ENCODE measurements at regions not wholly inside any gene's neighbourhood (a gene's known extent, or its start where the extent isn't known, plus 50 kb on each side); places are given as distances from the start of the nearest gene placed in this dataset.

DNA sequence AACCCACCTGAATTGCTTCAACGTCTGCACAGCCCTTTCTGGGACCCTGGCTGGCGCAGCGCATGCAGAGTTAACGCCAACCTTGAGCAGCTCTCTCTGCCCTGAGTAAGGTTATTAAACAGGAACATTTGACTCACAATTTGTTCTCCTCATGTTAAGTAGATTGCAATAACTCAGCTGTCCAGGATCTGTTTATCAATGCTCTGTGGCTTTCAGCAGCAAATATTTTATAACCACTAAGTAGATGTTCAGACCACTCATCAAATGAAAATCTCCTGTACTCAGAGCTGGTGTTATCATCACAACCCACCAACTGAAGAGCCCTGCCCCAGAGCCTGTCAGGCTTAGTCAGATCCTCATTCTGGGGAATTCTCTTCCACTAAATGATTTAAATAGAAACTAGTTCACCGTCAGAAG lies 403.0 kb downstream of the ZNF608 start:
- Histone ChIP-seq H3K9ac (ENCODE audit: low read length in 2 of 2) (no peak overlapping the region), H3K4me3 (ENCODE audit: low read length in 2 of 2) (no peak overlapping the region), H3K36me3 (ENCODE audit: control insufficient read depth in 2 of 2, insufficient read depth in 2 of 2, low read length in 2 of 2) (no peaks in the 10 kb centered on the region), H3K27me3 (ENCODE audit: control insufficient read depth in 1 of 2, insufficient read depth in 2 of 2, low read length in 2 of 2) (no peaks in the 10 kb centered on the region), H3K27ac (ENCODE audit: low read length) (no peak overlapping the region), H3K4me1 (ENCODE audit: control insufficient read depth, insufficient read depth, low read length) (peaks cover 13% of the 10 kb centered on the region), H3K9me3 (ENCODE audit: control insufficient read depth in 2 of 2, low read length in 2 of 2) (no peaks in the 10 kb centered on the region)

DNA sequence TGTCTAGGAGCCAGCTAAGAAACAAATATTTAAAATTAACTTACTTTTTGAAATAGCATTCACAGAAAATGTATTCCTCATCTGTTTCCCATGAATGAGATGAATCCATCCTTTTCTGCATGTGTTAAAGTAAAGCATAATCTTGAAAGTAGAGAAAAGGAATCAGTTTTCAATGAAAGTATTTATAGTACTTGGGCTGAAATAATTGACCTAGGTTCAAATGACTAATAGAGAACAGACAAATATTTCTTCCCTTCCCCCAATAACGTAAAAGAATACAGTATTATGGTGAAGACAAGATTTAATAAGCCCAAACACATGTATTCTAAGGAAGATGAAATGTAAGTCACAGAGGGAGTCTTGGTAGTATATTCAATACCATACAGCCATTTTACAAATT lies 403.5 kb downstream of the ZNF608 start:
- Histone ChIP-seq H3K4me3 (ENCODE audit: low read length in 2 of 2) (no peak overlapping the region), H3K4me1 (ENCODE audit: control insufficient read depth, insufficient read depth, low read length) (peaks cover 13% of the 10 kb centered on the region), H3K9me3 (ENCODE audit: control insufficient read depth in 2 of 2, low read length in 2 of 2) (no peaks in the 10 kb centered on the region), H3K9ac (ENCODE audit: low read length in 2 of 2) (no peak overlapping the region), H3K27ac (ENCODE audit: low read length) (no peak overlapping the region), H3K36me3 (ENCODE audit: control insufficient read depth in 2 of 2, insufficient read depth in 2 of 2, low read length in 2 of 2) (no peaks in the 10 kb centered on the region), H3K27me3 (ENCODE audit: control insufficient read depth in 1 of 2, insufficient read depth in 2 of 2, low read length in 2 of 2) (no peaks in the 10 kb centered on the region)

DNA sequence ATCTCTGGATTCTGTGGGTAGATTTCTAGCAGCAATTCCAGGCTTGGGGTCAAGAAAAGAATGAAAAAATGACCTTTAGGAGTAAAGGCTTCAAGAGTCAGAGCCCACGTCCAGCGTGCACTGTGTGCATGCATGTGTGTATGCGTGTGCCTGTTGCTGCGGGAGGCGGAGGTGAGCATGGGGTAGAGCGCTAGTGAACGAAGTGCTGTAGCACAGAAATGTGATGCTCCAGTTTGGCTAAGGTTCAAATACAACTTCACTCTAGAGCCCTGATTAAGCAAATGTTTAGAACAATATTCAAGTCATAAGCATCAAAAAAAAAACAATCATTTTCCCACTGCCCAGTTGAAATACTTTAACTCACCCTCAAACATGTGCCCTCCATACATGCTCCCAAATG lies 403.9 kb downstream of the ZNF608 start:
- no peak overlapping the region for H3K9ac ChIP-seq (ENCODE audit: low read length in 2 of 2)
- no peak overlapping the region for H3K4me3 ChIP-seq (ENCODE audit: low read length in 2 of 2)
- no peak overlapping the region for H3K27ac ChIP-seq (ENCODE audit: low read length)
- H3K36me3 ChIP-seq (ENCODE audit: control insufficient read depth in 2 of 2, insufficient read depth in 2 of 2, low read length in 2 of 2) = no peaks in the 10 kb centered on the region
- no peaks in the 10 kb centered on the region for H3K9me3 ChIP-seq (ENCODE audit: control insufficient read depth in 2 of 2, low read length in 2 of 2)
- peaks cover 13% of the 10 kb centered on the region for H3K4me1 ChIP-seq (ENCODE audit: control insufficient read depth, insufficient read depth, low read length)
- no peaks in the 10 kb centered on the region for H3K27me3 ChIP-seq (ENCODE audit: control insufficient read depth in 1 of 2, insufficient read depth in 2 of 2, low read length in 2 of 2)

DNA sequence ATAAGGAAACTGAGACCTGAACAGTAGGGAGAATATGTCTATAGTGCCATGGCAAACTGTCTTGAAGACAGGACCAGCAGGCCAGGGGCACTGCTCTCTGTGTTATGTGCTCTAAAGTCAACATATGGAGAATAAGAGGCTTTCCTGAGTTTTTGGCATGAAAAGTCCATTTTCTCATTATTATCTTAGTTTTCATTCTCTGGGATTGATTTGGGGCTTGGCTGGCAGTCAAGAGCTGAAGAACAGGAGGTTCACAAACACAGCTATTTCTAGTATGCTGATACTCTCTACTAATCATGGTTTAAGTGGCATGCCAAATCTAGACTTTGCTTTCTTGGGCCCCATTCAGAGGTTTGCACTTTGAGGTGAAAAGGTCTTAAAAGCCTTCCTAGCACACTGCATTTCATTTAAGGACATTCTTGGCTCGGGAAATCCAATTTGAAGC lies 404.4 kb downstream of the ZNF608 start:
- Histone ChIP-seq H3K9me3 (ENCODE audit: control insufficient read depth in 2 of 2, low read length in 2 of 2) (no peaks in the 10 kb centered on the region), H3K36me3 (ENCODE audit: control insufficient read depth in 2 of 2, insufficient read depth in 2 of 2, low read length in 2 of 2) (no peaks in the 10 kb centered on the region), H3K9ac (ENCODE audit: low read length in 2 of 2) (no peak overlapping the region), H3K27me3 (ENCODE audit: control insufficient read depth in 1 of 2, insufficient read depth in 2 of 2, low read length in 2 of 2) (no peaks in the 10 kb centered on the region), H3K4me1 (ENCODE audit: control insufficient read depth, insufficient read depth, low read length) (peaks cover 13% of the 10 kb centered on the region), H3K4me3 (ENCODE audit: low read length in 2 of 2) (no peak overlapping the region), H3K27ac (ENCODE audit: low read length) (no peak overlapping the region)

DNA sequence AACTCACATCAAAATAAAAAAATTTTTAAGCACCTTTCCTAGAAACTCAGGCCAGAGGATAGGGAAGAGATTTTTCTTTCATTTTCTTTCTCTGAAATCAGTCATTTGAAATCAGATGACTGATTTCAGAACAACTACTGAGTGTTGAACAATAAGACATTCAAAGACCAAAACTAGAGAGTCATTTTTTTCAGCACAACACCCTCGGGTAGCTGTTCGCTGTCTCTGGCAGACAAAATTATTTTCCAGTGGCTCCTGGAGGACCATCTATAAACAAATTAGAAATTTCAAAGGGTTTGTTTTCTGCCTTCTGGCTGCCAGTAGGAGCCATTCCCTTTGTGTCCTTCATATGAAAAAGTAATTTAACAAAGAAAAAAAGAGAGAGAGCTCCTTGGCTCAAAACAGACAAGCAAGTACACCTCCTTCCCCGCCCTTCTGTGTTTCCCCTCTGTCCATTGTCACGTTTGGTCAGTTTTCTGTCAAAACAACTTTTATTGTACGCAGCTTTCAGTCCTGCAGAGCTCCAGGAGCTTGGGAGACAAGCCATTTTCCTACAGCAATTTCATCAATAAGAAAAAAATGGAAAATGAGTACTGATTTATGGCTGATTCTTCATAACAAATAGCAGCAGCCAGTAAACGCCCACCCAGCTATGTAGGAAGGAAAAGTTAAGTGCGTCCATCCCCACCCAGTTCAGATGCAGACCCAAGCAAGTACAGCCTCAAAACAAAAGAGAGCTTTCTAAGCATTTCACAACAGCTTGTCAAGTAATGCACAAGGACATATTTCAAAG lies 405.2 kb downstream of the ZNF608 start:
- Histone ChIP-seq H3K9me3 (ENCODE audit: control insufficient read depth in 2 of 2, low read length in 2 of 2) (no peaks in the 10 kb centered on the region), H3K4me1 (ENCODE audit: control insufficient read depth, insufficient read depth, low read length) (peaks cover 13% of the 10 kb centered on the region), H3K4me3 (ENCODE audit: low read length in 2 of 2) (no peak overlapping the region), H3K36me3 (ENCODE audit: control insufficient read depth in 2 of 2, insufficient read depth in 2 of 2, low read length in 2 of 2) (no peaks in the 10 kb centered on the region), H3K9ac (ENCODE audit: low read length in 2 of 2) (no peak overlapping the region), H3K27me3 (ENCODE audit: control insufficient read depth in 1 of 2, insufficient read depth in 2 of 2, low read length in 2 of 2) (no peaks in the 10 kb centered on the region), H3K27ac (ENCODE audit: low read length) (no peak overlapping the region)

DNA sequence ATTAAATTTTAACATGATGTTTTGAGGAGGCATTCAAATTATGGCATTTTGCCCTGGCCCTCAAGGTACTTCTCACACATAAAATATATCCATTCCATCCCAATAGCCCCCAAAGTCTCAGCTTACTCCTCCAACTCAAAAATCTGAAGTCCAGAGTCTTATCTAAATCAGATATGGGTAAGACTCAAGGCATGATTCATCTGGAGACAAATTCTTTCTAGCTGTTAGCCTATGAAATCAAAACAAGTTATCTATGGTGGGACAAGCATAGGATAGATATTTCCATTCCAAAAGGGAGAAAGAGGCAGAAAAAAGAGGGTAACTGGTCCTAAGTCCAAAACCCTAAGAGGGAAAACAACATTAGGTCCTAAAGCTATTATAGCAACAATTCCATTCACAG lies 408.4 kb downstream of the ZNF608 start:
- H3K27me3 ChIP-seq (ENCODE audit: control insufficient read depth in 1 of 2, insufficient read depth in 2 of 2, low read length in 2 of 2) = no peaks in the 10 kb centered on the region
- no peak overlapping the region for H3K9ac ChIP-seq (ENCODE audit: low read length in 2 of 2)
- H3K36me3 ChIP-seq (ENCODE audit: control insufficient read depth in 2 of 2, insufficient read depth in 2 of 2, low read length in 2 of 2) = no peaks in the 10 kb centered on the region
- H3K4me1 ChIP-seq (ENCODE audit: control insufficient read depth, insufficient read depth, low read length) = peaks cover 13% of the 10 kb centered on the region
- H3K9me3 ChIP-seq (ENCODE audit: control insufficient read depth in 2 of 2, low read length in 2 of 2) = no peaks in the 10 kb centered on the region
- no peak overlapping the region for H3K27ac ChIP-seq (ENCODE audit: low read length)
- no peak overlapping the region for H3K4me3 ChIP-seq (ENCODE audit: low read length in 2 of 2)

DNA sequence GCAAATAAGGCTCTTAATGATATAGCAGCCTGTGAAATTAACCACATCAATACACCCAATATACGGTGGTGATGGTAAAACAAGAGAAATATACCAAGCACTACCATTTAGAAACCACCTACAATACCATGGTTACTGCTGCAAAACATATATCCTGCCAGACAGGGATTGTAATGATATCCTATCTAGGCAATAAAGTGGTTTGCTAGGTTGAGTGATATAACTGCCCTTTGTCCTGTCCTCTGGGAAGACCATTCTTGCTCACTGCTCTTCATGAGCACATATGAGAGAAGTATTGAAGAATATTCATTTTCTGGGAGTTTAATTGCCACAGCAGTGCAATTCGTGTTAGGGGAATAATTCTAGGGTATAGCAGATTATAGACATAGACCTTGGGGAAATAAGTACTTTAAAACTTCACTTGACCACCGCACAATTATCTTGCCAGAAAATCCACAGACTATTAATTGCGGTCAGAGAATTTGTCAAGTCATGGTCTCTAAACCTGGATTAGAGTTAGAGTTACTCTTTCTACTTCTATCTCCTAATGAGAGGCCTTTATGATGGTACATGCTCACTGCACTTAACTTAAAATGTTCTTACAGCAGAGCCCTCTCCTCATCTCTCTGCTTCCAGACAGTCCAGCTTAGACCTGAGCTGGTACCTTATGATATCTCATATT lies 413.0 kb downstream of the ZNF608 start:
- Histone ChIP-seq H3K27me3 (ENCODE audit: control insufficient read depth in 1 of 2, insufficient read depth in 2 of 2, low read length in 2 of 2) (no peaks in the 10 kb centered on the region), H3K27ac (ENCODE audit: low read length) (no peak overlapping the region), H3K9ac (ENCODE audit: low read length in 2 of 2) (no peak overlapping the region), H3K9me3 (ENCODE audit: control insufficient read depth in 2 of 2, low read length in 2 of 2) (no peaks in the 10 kb centered on the region), H3K4me1 (ENCODE audit: control insufficient read depth, insufficient read depth, low read length) (no peaks in the 10 kb centered on the region), H3K4me3 (ENCODE audit: low read length in 2 of 2) (no peak overlapping the region), H3K36me3 (ENCODE audit: control insufficient read depth in 2 of 2, insufficient read depth in 2 of 2, low read length in 2 of 2) (no peaks in the 10 kb centered on the region)

DNA sequence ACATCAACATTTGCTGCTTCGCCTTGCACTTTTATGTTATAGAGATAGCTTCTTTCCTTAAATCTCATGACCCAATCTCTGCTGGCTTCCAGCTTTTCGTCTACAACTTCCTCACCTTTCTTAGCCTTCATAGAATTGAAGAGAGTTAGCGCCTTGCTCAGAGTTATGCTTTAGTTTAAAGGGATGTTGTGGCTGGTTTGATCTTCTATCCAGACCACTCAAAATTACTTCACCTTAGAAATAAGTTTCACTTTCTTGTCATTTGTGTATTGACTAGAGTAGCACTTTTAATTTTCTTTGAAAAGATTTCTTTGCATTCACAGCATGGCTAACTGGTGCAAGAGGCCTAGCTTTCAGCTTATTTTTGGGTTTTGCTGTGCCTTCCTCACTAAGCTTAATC lies 414.2 kb downstream of the ZNF608 start:
- no peak overlapping the region for H3K27ac ChIP-seq (ENCODE audit: low read length)
- H3K9ac ChIP-seq (ENCODE audit: low read length in 2 of 2) = no peak overlapping the region

DNA sequence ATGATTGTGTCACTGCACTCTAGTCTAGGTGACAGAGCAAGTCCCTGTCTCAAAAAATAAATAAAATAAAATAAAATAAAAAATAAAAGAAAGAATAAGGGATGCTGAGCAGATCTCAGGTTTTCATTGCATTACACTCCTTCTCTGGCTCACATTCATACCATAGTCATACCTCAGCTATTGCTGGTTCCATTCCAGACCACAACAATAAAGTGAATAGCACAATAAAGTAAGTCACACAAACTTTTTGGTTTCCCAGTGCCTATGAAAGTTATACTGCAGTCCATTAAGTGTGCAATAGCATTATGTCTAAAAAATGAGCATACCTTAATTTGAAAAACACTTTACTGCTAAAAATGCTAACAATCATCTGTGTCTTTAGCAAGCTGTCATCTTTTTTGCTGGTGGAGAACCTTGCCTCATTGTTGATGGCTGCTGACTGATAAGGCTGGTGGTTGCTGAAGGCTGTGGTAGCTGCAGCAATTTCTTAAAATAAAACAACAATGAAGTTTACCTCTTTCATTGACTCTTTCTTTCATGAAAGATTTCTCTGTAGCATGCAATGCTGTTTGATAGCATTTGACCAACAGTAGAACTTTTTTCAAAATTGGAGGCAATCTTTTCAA lies 415.7 kb downstream of the ZNF608 start:
- no peaks in the 10 kb centered on the region for H3K36me3 ChIP-seq (ENCODE audit: control insufficient read depth in 2 of 2, insufficient read depth in 2 of 2, low read length in 2 of 2)
- no peak overlapping the region for H3K4me3 ChIP-seq (ENCODE audit: low read length in 2 of 2)
- no peak overlapping the region for H3K9ac ChIP-seq (ENCODE audit: low read length in 2 of 2)
- H3K9me3 ChIP-seq (ENCODE audit: control insufficient read depth in 2 of 2, low read length in 2 of 2) = no peaks in the 10 kb centered on the region
- H3K27me3 ChIP-seq (ENCODE audit: control insufficient read depth in 1 of 2, insufficient read depth in 2 of 2, low read length in 2 of 2) = no peaks in the 10 kb centered on the region
- no peaks in the 10 kb centered on the region for H3K4me1 ChIP-seq (ENCODE audit: control insufficient read depth, insufficient read depth, low read length)
- no peak overlapping the region for H3K27ac ChIP-seq (ENCODE audit: low read length)

More for the DNA sequence above, 414.2 kb downstream of the ZNF608 start:
- no peaks in the 10 kb centered on the region for H3K27me3 ChIP-seq (ENCODE audit: control insufficient read depth in 1 of 2, insufficient read depth in 2 of 2, low read length in 2 of 2)
- H3K4me3 ChIP-seq (ENCODE audit: low read length in 2 of 2) = no peak overlapping the region
- H3K9me3 ChIP-seq (ENCODE audit: control insufficient read depth in 2 of 2, low read length in 2 of 2) = no peaks in the 10 kb centered on the region
- no peaks in the 10 kb centered on the region for H3K36me3 ChIP-seq (ENCODE audit: control insufficient read depth in 2 of 2, insufficient read depth in 2 of 2, low read length in 2 of 2)
- H3K4me1 ChIP-seq (ENCODE audit: control insufficient read depth, insufficient read depth, low read length) = no peaks in the 10 kb centered on the region

DNA sequence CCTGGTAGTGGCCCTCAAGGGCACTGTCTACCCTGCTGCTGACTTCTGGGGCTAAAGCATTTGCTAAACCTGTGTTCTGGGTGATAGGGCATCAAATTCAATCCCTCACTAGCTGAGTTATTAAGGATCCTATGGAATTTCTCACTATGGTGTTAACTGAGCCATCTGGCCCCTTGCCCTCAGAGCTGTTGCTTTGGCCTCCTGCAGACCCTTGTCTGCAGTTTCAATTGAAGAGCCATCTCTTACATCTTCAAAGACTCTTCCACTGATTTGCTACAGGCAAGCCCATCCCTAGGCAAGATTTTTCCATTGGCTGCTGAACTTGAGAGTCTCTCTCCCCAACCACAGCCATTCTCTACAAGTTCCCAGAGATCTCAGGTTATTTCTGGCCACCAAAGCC lies 418.2 kb downstream of the ZNF608 start:
- Histone ChIP-seq H3K4me3 (ENCODE audit: low read length in 2 of 2) (no peak overlapping the region), H3K27me3 (ENCODE audit: control insufficient read depth in 1 of 2, insufficient read depth in 2 of 2, low read length in 2 of 2) (no peaks in the 10 kb centered on the region), H3K4me1 (ENCODE audit: control insufficient read depth, insufficient read depth, low read length) (no peaks in the 10 kb centered on the region), H3K27ac (ENCODE audit: low read length) (no peak overlapping the region), H3K9ac (ENCODE audit: low read length in 2 of 2) (no peak overlapping the region), H3K36me3 (ENCODE audit: control insufficient read depth in 2 of 2, insufficient read depth in 2 of 2, low read length in 2 of 2) (no peaks in the 10 kb centered on the region), H3K9me3 (ENCODE audit: control insufficient read depth in 2 of 2, low read length in 2 of 2) (no peaks in the 10 kb centered on the region)

DNA sequence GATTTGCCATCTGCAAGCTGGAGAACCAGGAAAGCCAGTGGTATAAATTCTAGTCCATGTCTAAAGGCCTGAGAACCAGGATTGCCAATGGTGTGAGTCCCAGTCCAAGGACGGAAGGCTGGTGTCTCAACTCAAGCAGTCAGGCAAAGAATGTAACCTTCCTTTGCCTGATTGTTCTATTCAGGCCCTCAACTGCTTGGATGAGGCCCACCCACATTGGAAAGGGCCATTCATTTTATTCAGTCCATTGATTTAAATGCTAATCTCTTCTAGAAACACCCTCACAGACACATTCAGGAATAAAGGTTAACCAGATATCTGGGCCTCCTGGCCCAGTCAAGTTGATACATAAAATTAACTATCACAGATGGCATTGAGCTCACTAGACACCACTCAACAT lies 427.8 kb downstream of the ZNF608 start:
- Histone ChIP-seq H3K4me1 (ENCODE audit: control insufficient read depth, insufficient read depth, low read length) (no peaks in the 10 kb centered on the region), H3K9me3 (ENCODE audit: control insufficient read depth in 2 of 2, low read length in 2 of 2) (no peaks in the 10 kb centered on the region), H3K9ac (ENCODE audit: low read length in 2 of 2) (no peak overlapping the region), H3K27ac (ENCODE audit: low read length) (no peak overlapping the region), H3K4me3 (ENCODE audit: low read length in 2 of 2) (no peak overlapping the region), H3K36me3 (ENCODE audit: control insufficient read depth in 2 of 2, insufficient read depth in 2 of 2, low read length in 2 of 2) (no peaks in the 10 kb centered on the region), H3K27me3 (ENCODE audit: control insufficient read depth in 1 of 2, insufficient read depth in 2 of 2, low read length in 2 of 2) (no peaks in the 10 kb centered on the region)

Measured in stomach smooth muscle (tissue), 2 donors.